ENCODE measurements at regions not wholly inside any gene's neighbourhood (a gene's known extent, or its start where the extent isn't known, plus 50 kb on each side); places are given as distances from the start of the nearest gene placed in this dataset.
A peak's percentile ranks its signal among the peaks of the same experiment; 100 is the strongest.

DNA sequence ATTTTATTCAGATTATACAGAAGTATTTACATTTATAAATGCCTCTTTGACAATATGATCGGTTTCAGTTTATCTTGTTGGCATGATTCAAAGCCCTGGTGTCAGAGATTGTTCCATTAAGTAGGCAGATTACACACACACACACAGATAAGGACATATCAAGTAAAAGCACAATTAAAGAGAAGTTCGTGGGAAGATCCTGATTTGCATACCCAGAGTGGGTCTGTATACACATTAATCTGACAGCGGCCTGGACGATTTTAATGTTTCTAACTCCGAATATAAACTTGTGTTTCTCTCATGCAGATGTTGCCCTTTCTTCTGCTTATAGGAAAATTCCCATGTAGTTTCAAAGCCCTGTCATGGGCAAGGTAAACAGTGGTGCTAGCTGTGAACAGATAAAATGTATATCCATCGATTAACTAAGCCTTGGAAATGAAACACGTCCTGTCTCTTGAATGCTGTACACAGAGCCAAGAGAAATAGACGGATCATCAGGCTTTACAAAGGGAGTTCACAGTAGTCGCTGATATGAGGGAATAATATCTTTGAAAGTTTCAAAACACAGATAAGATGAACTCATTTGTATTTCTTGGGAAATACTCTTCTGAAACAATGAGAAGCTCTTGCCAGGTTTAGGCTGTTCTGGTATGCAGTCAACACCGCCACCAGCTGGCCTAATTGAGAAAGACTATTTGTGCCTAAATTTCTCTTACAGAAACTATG is 108.2 kb upstream of the GMDS start (continued):
- TF ChIP-seq, protein P1, sequence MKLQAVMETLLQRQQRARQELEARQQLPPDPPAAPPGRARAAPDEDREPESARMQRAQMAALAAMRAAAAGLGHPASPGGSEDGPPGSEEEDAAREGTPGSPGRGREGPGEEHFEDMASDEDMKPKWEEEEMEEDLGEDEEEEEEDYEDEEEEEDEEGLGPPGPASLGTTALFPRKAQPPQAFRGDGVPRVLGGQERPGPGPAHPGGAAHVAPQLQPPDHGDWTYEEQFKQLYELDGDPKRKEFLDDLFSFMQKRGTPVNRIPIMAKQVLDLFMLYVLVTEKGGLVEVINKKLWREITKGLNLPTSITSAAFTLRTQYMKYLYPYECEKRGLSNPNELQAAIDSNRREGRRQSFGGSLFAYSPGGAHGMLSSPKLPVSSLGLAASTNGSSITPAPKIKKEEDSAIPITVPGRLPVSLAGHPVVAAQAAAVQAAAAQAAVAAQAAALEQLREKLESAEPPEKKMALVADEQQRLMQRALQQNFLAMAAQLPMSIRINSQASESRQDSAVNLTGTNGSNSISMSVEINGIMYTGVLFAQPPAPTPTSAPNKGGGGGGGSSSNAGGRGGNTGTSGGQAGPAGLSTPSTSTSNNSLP (IDR thresholded peaks at IDR 0.05; ENCODE audit: low read depth, low read length), result peak; percentile 78
- TF ChIP-seq, protein P2, sequence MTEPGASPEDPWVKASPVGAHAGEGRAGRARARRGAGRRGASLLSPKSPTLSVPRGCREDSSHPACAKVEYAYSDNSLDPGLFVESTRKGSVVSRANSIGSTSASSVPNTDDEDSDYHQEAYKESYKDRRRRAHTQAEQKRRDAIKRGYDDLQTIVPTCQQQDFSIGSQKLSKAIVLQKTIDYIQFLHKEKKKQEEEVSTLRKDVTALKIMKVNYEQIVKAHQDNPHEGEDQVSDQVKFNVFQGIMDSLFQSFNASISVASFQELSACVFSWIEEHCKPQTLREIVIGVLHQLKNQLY (CRISPR knock-in tag; IDR thresholded peaks at IDR 0.05), result 0 out of 2 replicates have a peak, but pooled peaks have one; percentile 16
- TF ChIP-seq SMAD3 (CRISPR knock-in tag; IDR thresholded peaks at IDR 0.05) (no peak; the same call in 1 of the 2 replicates), CREB1 (IDR thresholded peaks at IDR 0.05) (no peak), CREB1 (CRISPR knock-in tag; IDR thresholded peaks at IDR 0.05) (0 out of 2 replicates have a peak, but pooled peaks have one; percentile 17), FOXA3 (CRISPR knock-in tag; IDR thresholded peaks at IDR 0.05) (peak; percentile 40), GATAD2A (CRISPR knock-in tag; IDR thresholded peaks at IDR 0.05) (peak; percentile 41; the same call in 1 of the 2 replicates), ASH2L (IDR thresholded peaks at IDR 0.05; ENCODE audit: insufficient read length, low read depth, low read length) (peak; percentile 37), HES4 (CRISPR knock-in tag; IDR thresholded peaks at IDR 0.05; ENCODE audit: borderline replicate concordance) (no peak), ZMYM4 (CRISPR knock-in tag; IDR thresholded peaks at IDR 0.05) (no peak), THAP11 (CRISPR knock-in tag; IDR thresholded peaks at IDR 0.05) (peak; percentile 48), SMC3 (IDR thresholded peaks at IDR 0.05; ENCODE audit: low read length) (peak; percentile 95), ZNF331 (CRISPR knock-in tag; IDR thresholded peaks at IDR 0.05) (peak; percentile 56; the same call in 1 of the 2 replicates), CEBPG (CRISPR knock-in tag; IDR thresholded peaks at IDR 0.05) (peak; percentile 45), RCOR2 (CRISPR knock-in tag; IDR thresholded peaks at IDR 0.05) (peak; percentile 34; the same call in 1 of the 2 replicates), TOE1 (CRISPR knock-in tag; IDR thresholded peaks at IDR 0.05) (no peak), STAG1 (CRISPR knock-in tag; IDR thresholded peaks at IDR 0.05) (peak; percentile 99), MIXL1 (CRISPR knock-in tag; IDR thresholded peaks at IDR 0.05) (peak; percentile 69; the same call in 1 of the 2 replicates), ZNF747 (CRISPR knock-in tag; IDR thresholded peaks at IDR 0.05; ENCODE audit: borderline replicate concordance) (0 out of 2 replicates have a peak, but pooled peaks have one; percentile 42)
- TF ChIP-seq, protein P3, sequence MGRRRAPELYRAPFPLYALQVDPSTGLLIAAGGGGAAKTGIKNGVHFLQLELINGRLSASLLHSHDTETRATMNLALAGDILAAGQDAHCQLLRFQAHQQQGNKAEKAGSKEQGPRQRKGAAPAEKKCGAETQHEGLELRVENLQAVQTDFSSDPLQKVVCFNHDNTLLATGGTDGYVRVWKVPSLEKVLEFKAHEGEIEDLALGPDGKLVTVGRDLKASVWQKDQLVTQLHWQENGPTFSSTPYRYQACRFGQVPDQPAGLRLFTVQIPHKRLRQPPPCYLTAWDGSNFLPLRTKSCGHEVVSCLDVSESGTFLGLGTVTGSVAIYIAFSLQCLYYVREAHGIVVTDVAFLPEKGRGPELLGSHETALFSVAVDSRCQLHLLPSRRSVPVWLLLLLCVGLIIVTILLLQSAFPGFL (CRISPR knock-in tag; IDR thresholded peaks at IDR 0.05), result no peak
- TF ChIP-seq, protein P4, sequence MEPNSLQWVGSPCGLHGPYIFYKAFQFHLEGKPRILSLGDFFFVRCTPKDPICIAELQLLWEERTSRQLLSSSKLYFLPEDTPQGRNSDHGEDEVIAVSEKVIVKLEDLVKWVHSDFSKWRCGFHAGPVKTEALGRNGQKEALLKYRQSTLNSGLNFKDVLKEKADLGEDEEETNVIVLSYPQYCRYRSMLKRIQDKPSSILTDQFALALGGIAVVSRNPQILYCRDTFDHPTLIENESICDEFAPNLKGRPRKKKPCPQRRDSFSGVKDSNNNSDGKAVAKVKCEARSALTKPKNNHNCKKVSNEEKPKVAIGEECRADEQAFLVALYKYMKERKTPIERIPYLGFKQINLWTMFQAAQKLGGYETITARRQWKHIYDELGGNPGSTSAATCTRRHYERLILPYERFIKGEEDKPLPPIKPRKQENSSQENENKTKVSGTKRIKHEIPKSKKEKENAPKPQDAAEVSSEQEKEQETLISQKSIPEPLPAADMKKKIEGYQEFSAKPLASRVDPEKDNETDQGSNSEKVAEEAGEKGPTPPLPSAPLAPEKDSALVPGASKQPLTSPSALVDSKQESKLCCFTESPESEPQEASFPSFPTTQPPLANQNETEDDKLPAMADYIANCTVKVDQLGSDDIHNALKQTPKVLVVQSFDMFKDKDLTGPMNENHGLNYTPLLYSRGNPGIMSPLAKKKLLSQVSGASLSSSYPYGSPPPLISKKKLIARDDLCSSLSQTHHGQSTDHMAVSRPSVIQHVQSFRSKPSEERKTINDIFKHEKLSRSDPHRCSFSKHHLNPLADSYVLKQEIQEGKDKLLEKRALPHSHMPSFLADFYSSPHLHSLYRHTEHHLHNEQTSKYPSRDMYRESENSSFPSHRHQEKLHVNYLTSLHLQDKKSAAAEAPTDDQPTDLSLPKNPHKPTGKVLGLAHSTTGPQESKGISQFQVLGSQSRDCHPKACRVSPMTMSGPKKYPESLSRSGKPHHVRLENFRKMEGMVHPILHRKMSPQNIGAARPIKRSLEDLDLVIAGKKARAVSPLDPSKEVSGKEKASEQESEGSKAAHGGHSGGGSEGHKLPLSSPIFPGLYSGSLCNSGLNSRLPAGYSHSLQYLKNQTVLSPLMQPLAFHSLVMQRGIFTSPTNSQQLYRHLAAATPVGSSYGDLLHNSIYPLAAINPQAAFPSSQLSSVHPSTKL (CRISPR knock-in tag; IDR thresholded peaks at IDR 0.05), result peak; percentile 49; the same call in 1 of the 2 replicates
- TF ChIP-seq, protein P5, sequence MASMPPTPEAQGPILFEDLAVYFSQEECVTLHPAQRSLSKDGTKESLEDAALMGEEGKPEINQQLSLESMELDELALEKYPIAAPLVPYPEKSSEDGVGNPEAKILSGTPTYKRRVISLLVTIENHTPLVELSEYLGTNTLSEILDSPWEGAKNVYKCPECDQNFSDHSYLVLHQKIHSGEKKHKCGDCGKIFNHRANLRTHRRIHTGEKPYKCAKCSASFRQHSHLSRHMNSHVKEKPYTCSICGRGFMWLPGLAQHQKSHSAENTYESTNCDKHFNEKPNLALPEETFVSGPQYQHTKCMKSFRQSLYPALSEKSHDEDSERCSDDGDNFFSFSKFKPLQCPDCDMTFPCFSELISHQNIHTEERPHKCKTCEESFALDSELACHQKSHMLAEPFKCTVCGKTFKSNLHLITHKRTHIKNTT (CRISPR knock-in tag; IDR thresholded peaks at IDR 0.05), result no peak
- TF ChIP-seq, protein P6, sequence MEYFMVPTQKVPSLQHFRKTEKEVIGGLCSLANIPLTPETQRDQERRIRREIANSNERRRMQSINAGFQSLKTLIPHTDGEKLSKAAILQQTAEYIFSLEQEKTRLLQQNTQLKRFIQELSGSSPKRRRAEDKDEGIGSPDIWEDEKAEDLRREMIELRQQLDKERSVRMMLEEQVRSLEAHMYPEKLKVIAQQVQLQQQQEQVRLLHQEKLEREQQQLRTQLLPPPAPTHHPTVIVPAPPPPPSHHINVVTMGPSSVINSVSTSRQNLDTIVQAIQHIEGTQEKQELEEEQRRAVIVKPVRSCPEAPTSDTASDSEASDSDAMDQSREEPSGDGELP (IDR thresholded peaks at IDR 0.05; ENCODE audit: borderline replicate concordance, low read depth), result no peak
